ENCODE measurements at regions not wholly inside any gene's neighbourhood (a gene's known extent, or its start where the extent isn't known, plus 50 kb on each side); places are given as distances from the start of the nearest gene placed in this dataset.
A peak's percentile ranks its signal among the peaks of the same experiment; 100 is the strongest.

GRCh38 chr6:62669831-62670230, 383.8 kb upstream of the KHDRBS2 start:
- no peaks in the 10 kb centered on the region for H3K36me3 ChIP-seq (ENCODE audit: insufficient read depth)
- H3K9me2 ChIP-seq (ENCODE audit: insufficient read depth) = no peaks in the 10 kb centered on the region
- Mint-ChIP-seq H3K36me3 (ENCODE audit: low read depth) (no peaks in the 10 kb centered on the region), H3K27ac (no peak overlapping the region), H3K4me3 (no peak overlapping the region), H3K4me1 (no peaks in the 10 kb centered on the region), H3K27me3 (ENCODE audit: insufficient read depth, low read depth, poor library complexity) (no peaks in the 10 kb centered on the region), H3K9me3 (peaks cover 3% of the 10 kb centered on the region; the same call in 1 of the 3 replicates)
- H3F3A ChIP-seq (replicated peaks; ENCODE audit: low read depth) = no peaks in the 10 kb centered on the region
- no peak overlapping the region for H2AFZ ChIP-seq
- DNase-seq (ENCODE audit: low spot score) = peak; percentile 2
- H3K79me2 ChIP-seq (replicated peaks; ENCODE audit: insufficient read depth) = no peaks in the 10 kb centered on the region
- H3K4me2 ChIP-seq = no peak overlapping the region
- no peak; the same call in 2 of the 3 replicates for ATAC-seq
- no peak for TF ChIP-seq NANOG (IDR thresholded peaks at IDR 0.05; ENCODE audit: borderline replicate concordance)
- no peak for TF ChIP-seq CREB1 (CRISPR knock-in tag; IDR thresholded peaks at IDR 0.05; ENCODE audit: low read depth)
- TF ChIP-seq REST (IDR thresholded peaks at IDR 0.05; ENCODE audit: unreplicated experiment) = no peak
- TF ChIP-seq JUNB (IDR thresholded peaks at IDR 0.05; ENCODE audit: unreplicated experiment) = no peak
- TF ChIP-seq STAT1 (IDR thresholded peaks at IDR 0.05; ENCODE audit: unreplicated experiment) = no peak
- no peak for TF ChIP-seq ETS1 (IDR thresholded peaks at IDR 0.05)
- TF ChIP-seq EZH2phosphoT487 (IDR thresholded peaks at IDR 0.05; ENCODE audit: unreplicated experiment) = no peak
- TF ChIP-seq ZNF462 (CRISPR knock-in tag; IDR thresholded peaks at IDR 0.05) = no peak
- no peak for TF ChIP-seq ZNF331 (CRISPR knock-in tag; IDR thresholded peaks at IDR 0.05; ENCODE audit: low read depth)
- no peak for TF ChIP-seq POLR2AphosphoS5 (IDR thresholded peaks at IDR 0.05; ENCODE audit: low read depth)
- no peak for TF ChIP-seq EZH2 (IDR thresholded peaks at IDR 0.05; ENCODE audit: low read depth, unreplicated experiment)
- no peak for TF ChIP-seq ZNF114 (CRISPR knock-in tag; IDR thresholded peaks at IDR 0.05)
- no peak for TF ChIP-seq CTCF (conservative IDR thresholded peaks at IDR 0.05; ENCODE audit: low read depth in 2 of 2)
- H3K4me3 ChIP-seq = no peak overlapping the region
- no peaks in the 10 kb centered on the region for H3K4me1 ChIP-seq (ENCODE audit: insufficient read depth)
- no peaks in the 10 kb centered on the region for H3K27me3 ChIP-seq (ENCODE audit: insufficient read depth)
- no peak overlapping the region for H3K27ac ChIP-seq (ENCODE audit: low read depth)
- H4K20me1 ChIP-seq (replicated peaks; ENCODE audit: insufficient read depth) = no peaks in the 10 kb centered on the region

All from GM23338 (cell line).